ENCODE measurements at regions not wholly inside any gene's neighbourhood (a gene's known extent, or its start where the extent isn't known, plus 50 kb on each side); places are given as distances from the start of the nearest gene placed in this dataset.

DNA sequence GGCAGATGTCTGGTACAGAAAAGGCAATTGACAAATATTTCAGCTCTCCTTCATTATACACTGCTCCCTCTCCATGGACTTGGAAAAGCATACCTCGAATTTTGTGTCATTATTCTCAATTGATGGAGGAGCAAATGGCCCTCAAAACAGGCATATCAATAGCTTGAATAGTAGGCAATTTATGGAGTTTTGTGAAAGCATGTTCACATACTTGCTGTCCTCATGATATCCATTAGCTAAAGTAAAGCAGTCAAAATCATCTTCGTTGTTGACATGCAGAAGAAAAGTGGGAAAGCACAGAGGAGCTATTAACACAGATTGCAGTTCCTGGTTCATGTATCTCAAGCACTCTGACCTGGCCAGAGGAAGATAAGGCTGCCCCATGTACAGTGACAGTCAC, 472.8 kb downstream of the CCSER2 start:
- H3K9me3 ChIP-seq (ENCODE audit: control insufficient read depth, insufficient read depth, low read depth, low read length) = no peaks in the 10 kb centered on the region

DNA sequence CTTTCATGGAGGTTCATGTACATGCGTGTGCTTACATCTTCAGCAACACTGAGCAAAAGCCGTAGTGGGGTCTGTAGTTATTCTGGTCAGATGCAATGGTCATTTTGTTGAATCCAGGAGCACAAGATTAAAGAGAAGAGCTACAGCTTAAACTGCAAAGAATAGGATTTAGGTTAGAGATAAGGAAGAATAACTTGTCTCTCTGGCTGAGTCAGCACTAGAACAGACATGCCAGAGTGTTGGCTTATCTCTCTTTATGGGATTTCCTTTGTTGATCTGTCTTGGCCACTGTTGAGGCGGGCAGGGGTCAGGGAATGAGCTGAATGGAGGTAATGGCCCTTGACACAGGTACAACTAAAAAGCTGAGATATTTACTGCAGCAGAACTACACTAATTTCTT, 473.5 kb downstream of the CCSER2 start:
- Histone ChIP-seq H3K79me2 (ENCODE audit: control insufficient read depth, insufficient read depth, low read length) (no peaks in the 10 kb centered on the region), H3K27ac (ENCODE audit: insufficient read depth, low read length) (no peak overlapping the region), H3K4me2 (ENCODE audit: extremely low read depth, insufficient read depth, low read length) (no peak overlapping the region), H2AFZ (ENCODE audit: low read length) (no peak overlapping the region), H3K36me3 (ENCODE audit: control insufficient read depth, insufficient read depth, low read length) (no peaks in the 10 kb centered on the region), H3K27me3 (ENCODE audit: control insufficient read depth, insufficient read depth, low read length) (no peaks in the 10 kb centered on the region), H3K4me3 (replicated peaks in 1 of 4; ENCODE audit: control extremely low read depth in 1 of 4, insufficient read depth in 1 of 4, low read depth in 3 of 4, low read length in 4 of 4) (no peak overlapping the region), H3K4me1 (ENCODE audit: control insufficient read depth, extremely low read depth, insufficient read depth, low read length) (no peaks in the 10 kb centered on the region), H4K20me1 (ENCODE audit: control insufficient read depth, extremely low read depth, insufficient read depth, low read length) (no peaks in the 10 kb centered on the region), H3K9me3 (ENCODE audit: control insufficient read depth, insufficient read depth, low read depth, low read length) (no peaks in the 10 kb centered on the region), H3K9ac (ENCODE audit: insufficient read depth, low read length) (no peak overlapping the region)
- no peak for TF ChIP-seq EZH2 (IDR thresholded peaks at IDR 0.05; ENCODE audit: low read length, missing control alignments)
- no peak for DNase-seq (ENCODE audit: low read depth in 2 of 2)

More for the DNA sequence above, 472.8 kb downstream of the CCSER2 start:
- DNase-seq (ENCODE audit: low read depth in 2 of 2) = no peak
- Histone ChIP-seq H3K9ac (ENCODE audit: insufficient read depth, low read length) (no peak overlapping the region), H3K36me3 (ENCODE audit: control insufficient read depth, insufficient read depth, low read length) (no peaks in the 10 kb centered on the region), H3K4me3 (replicated peaks in 1 of 4; ENCODE audit: control extremely low read depth in 1 of 4, insufficient read depth in 1 of 4, low read depth in 3 of 4, low read length in 4 of 4) (no peak overlapping the region), H3K27me3 (ENCODE audit: control insufficient read depth, insufficient read depth, low read length) (no peaks in the 10 kb centered on the region), H4K20me1 (ENCODE audit: control insufficient read depth, extremely low read depth, insufficient read depth, low read length) (no peaks in the 10 kb centered on the region), H3K27ac (ENCODE audit: insufficient read depth, low read length) (no peak overlapping the region), H3K4me1 (ENCODE audit: control insufficient read depth, extremely low read depth, insufficient read depth, low read length) (no peaks in the 10 kb centered on the region), H3K79me2 (ENCODE audit: control insufficient read depth, insufficient read depth, low read length) (no peaks in the 10 kb centered on the region), H3K4me2 (ENCODE audit: extremely low read depth, insufficient read depth, low read length) (no peak overlapping the region), H2AFZ (ENCODE audit: low read length) (no peak overlapping the region)
- no peak for TF ChIP-seq EZH2 (IDR thresholded peaks at IDR 0.05; ENCODE audit: low read length, missing control alignments)

DNA sequence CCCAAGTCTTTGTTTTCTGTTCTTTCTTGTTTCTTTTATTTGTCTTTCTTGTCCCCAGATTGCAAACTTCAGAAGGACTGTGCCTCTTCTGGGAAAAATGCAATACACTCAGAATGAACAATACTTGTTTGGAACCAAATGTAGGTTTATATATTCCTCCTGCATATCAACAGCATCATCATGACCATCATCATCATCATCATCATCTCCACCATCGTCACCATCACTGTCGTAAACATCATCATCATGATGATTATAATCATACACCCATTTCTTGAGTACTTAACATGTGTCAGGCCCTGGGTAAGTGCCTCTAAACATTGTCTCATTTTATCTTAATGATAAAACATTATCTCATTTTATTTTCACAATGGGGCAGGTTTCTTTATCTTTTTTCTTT, 476.8 kb downstream of the CCSER2 start:
- Histone ChIP-seq H3K9ac (ENCODE audit: insufficient read depth, low read length) (no peak overlapping the region), H4K20me1 (ENCODE audit: control insufficient read depth, extremely low read depth, insufficient read depth, low read length) (no peaks in the 10 kb centered on the region), H3K9me3 (ENCODE audit: control insufficient read depth, insufficient read depth, low read depth, low read length) (no peaks in the 10 kb centered on the region), H3K4me1 (ENCODE audit: control insufficient read depth, extremely low read depth, insufficient read depth, low read length) (no peaks in the 10 kb centered on the region), H3K27me3 (ENCODE audit: control insufficient read depth, insufficient read depth, low read length) (no peaks in the 10 kb centered on the region), H3K4me3 (replicated peaks in 1 of 4; ENCODE audit: control extremely low read depth in 1 of 4, insufficient read depth in 1 of 4, low read depth in 3 of 4, low read length in 4 of 4) (no peak overlapping the region), H3K79me2 (ENCODE audit: control insufficient read depth, insufficient read depth, low read length) (no peaks in the 10 kb centered on the region), H3K36me3 (ENCODE audit: control insufficient read depth, insufficient read depth, low read length) (no peaks in the 10 kb centered on the region), H3K27ac (ENCODE audit: insufficient read depth, low read length) (no peak overlapping the region), H3K4me2 (ENCODE audit: extremely low read depth, insufficient read depth, low read length) (no peak overlapping the region), H2AFZ (ENCODE audit: low read length) (no peak overlapping the region)
- no peak for TF ChIP-seq EZH2 (IDR thresholded peaks at IDR 0.05; ENCODE audit: low read length, missing control alignments)
- TF ChIP-seq, protein P1, sequence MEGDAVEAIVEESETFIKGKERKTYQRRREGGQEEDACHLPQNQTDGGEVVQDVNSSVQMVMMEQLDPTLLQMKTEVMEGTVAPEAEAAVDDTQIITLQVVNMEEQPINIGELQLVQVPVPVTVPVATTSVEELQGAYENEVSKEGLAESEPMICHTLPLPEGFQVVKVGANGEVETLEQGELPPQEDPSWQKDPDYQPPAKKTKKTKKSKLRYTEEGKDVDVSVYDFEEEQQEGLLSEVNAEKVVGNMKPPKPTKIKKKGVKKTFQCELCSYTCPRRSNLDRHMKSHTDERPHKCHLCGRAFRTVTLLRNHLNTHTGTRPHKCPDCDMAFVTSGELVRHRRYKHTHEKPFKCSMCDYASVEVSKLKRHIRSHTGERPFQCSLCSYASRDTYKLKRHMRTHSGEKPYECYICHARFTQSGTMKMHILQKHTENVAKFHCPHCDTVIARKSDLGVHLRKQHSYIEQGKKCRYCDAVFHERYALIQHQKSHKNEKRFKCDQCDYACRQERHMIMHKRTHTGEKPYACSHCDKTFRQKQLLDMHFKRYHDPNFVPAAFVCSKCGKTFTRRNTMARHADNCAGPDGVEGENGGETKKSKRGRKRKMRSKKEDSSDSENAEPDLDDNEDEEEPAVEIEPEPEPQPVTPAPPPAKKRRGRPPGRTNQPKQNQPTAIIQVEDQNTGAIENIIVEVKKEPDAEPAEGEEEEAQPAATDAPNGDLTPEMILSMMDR (conservative IDR thresholded peaks at IDR 0.05 in 1 of 2, IDR thresholded peaks at IDR 0.05 in 1 of 2; ENCODE audit: low read depth in 1 of 2, low read length in 2 of 2) = no peak
- no peak for DNase-seq (ENCODE audit: low read depth in 2 of 2)

DNA sequence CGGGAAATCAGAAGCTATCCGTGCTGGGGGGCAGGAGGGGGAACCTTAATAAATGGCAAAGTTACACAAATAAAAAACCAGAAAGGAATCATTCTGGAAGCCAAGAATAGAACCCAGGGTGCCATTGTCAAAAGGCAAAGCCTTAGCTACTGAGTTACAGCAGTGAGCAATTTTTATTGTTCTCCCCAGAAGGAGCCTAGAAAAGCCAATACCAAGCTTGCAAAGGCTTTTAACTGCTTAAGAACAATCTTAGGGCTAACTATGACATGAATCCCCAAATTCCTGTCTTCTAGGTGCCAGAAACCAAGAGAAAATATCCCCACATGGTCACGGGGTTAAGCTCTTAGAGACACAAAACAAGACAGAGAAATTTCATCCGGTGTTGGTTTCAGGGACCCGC, 482.7 kb downstream of the CCSER2 start:
- no peak overlapping the region for H3K4me2 ChIP-seq (ENCODE audit: extremely low read depth, insufficient read depth, low read length)
- H3K4me1 ChIP-seq (ENCODE audit: control insufficient read depth, extremely low read depth, insufficient read depth, low read length) = no peaks in the 10 kb centered on the region
- no peaks in the 10 kb centered on the region for H3K79me2 ChIP-seq (ENCODE audit: control insufficient read depth, insufficient read depth, low read length)
- H3K36me3 ChIP-seq (ENCODE audit: control insufficient read depth, insufficient read depth, low read length) = no peaks in the 10 kb centered on the region
- DNase-seq (ENCODE audit: low read depth in 2 of 2) = no peak
- no peak overlapping the region for H3K9ac ChIP-seq (ENCODE audit: insufficient read depth, low read length)
- H3K9me3 ChIP-seq (ENCODE audit: control insufficient read depth, insufficient read depth, low read depth, low read length) = no peaks in the 10 kb centered on the region
- H3K4me3 ChIP-seq (replicated peaks in 1 of 4; ENCODE audit: control extremely low read depth in 1 of 4, insufficient read depth in 1 of 4, low read depth in 3 of 4, low read length in 4 of 4) = no peak overlapping the region
- no peaks in the 10 kb centered on the region for H3K27me3 ChIP-seq (ENCODE audit: control insufficient read depth, insufficient read depth, low read length)
- no peak overlapping the region for H2AFZ ChIP-seq (ENCODE audit: low read length)
- TF ChIP-seq, protein P1 (conservative IDR thresholded peaks at IDR 0.05 in 1 of 2, IDR thresholded peaks at IDR 0.05 in 1 of 2; ENCODE audit: low read depth in 1 of 2, low read length in 2 of 2) = no peak
- no peak for TF ChIP-seq EZH2 (IDR thresholded peaks at IDR 0.05; ENCODE audit: low read length, missing control alignments)
- H3K27ac ChIP-seq (ENCODE audit: insufficient read depth, low read length) = no peak overlapping the region
- H4K20me1 ChIP-seq (ENCODE audit: control insufficient read depth, extremely low read depth, insufficient read depth, low read length) = no peaks in the 10 kb centered on the region

Measured in fibroblast of lung (primary cell).